ENCODE measurements at regions not wholly inside any gene's neighbourhood (a gene's known extent, or its start where the extent isn't known, plus 50 kb on each side); places are given as distances from the start of the nearest gene placed in this dataset.

DNA sequence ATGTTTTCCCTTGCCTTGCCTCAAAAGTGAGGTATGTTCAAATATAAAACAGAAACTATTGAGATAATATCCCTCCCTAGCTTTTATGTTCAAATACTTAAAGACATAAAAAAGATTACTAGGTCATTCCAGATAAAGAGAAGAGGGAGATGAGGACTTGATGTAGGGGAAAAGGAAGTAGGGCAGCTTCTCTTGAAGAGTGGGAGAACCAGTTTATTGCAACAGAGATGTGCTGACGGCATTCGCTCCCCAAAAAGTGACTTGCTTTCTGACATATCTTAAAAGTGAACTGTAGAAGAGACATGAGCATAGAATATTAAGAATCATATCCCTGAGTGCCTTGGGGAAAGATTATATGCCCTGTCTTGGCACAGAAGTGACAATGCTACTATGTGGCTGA lies 330.2 kb upstream of the NREP start:
- TF ChIP-seq, protein P1, sequence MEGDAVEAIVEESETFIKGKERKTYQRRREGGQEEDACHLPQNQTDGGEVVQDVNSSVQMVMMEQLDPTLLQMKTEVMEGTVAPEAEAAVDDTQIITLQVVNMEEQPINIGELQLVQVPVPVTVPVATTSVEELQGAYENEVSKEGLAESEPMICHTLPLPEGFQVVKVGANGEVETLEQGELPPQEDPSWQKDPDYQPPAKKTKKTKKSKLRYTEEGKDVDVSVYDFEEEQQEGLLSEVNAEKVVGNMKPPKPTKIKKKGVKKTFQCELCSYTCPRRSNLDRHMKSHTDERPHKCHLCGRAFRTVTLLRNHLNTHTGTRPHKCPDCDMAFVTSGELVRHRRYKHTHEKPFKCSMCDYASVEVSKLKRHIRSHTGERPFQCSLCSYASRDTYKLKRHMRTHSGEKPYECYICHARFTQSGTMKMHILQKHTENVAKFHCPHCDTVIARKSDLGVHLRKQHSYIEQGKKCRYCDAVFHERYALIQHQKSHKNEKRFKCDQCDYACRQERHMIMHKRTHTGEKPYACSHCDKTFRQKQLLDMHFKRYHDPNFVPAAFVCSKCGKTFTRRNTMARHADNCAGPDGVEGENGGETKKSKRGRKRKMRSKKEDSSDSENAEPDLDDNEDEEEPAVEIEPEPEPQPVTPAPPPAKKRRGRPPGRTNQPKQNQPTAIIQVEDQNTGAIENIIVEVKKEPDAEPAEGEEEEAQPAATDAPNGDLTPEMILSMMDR (IDR thresholded peaks at IDR 0.05): no peak
- TF ChIP-seq POLR2A (IDR thresholded peaks at IDR 0.05) (no peak), POLR2AphosphoS5 (IDR thresholded peaks at IDR 0.05; ENCODE audit: insufficient read depth in 1 of 2, low read depth in 1 of 2) (no peak)

Measured in vagina (tissue), 2 donors.